Activated T-cell treated with anti-CD3 and anti-CD28 coated beads, Interleukin-2, amount 50 U/mL, for 72 hours (primary cell): ENCODE measurements at regions not wholly inside any gene's neighbourhood (a gene's known extent, or its start where the extent isn't known, plus 50 kb on each side); places are given as distances from the start of the nearest gene placed in this dataset.

Experiments used
- ATAC-seq, 2 donors: fragments of 150-1000 bp; cut with Tn5 transposase; replicated peaks in 1 of 2; 2 replicates each; pipeline ENCODE4 v1.10.0; 2021; ENCODE audit warnings: moderate library complexity in 2 of 2, mild to moderate bottlenecking in 1 of 2
- DNase-seq, 2 donors: peaks; one replicate each; pipeline ENCODE4 v3.0.0; 2021 to 2022; ENCODE audit warnings: mixed read lengths in 1 of 2
- H3K27ac Mint-ChIP-seq: one replicate; pipeline ENCODE4 v1.8.0; 2022; ENCODE audit warnings: mild to moderate bottlenecking, moderate library complexity, mixed read lengths
- H3K27me3 Mint-ChIP-seq: one replicate; pipeline ENCODE4 v1.8.0; 2022; ENCODE audit warnings: low read depth, mixed read lengths
- H3K36me3 Mint-ChIP-seq, 2 donors: one replicate each; pipeline ENCODE4 v1.8.0; 2022; ENCODE audit warnings: mixed read lengths in 2 of 2, mild to moderate bottlenecking in 1 of 2; ENCODE audit not compliant: insufficient read depth in 2 of 2
- H3K4me1 Mint-ChIP-seq: one replicate; pipeline ENCODE4 v1.8.0; 2022; ENCODE audit warnings: low read depth, mixed read lengths
- H3K4me3 Mint-ChIP-seq, 2 donors: one replicate each; pipeline ENCODE4 v1.8.0; 2022; ENCODE audit warnings: mild to moderate bottlenecking in 2 of 2, mixed read lengths in 2 of 2, moderate library complexity in 2 of 2
- H3K9me3 Mint-ChIP-seq, 2 donors: one replicate each; pipeline ENCODE4 v1.8.0; 2022; ENCODE audit warnings: mixed read lengths in 2 of 2

GRCh38 chr10:94279835-94280709, 82.7 kb downstream of the NOC3L start:
- H3K27ac Mint-ChIP-seq, result no peak overlapping the region
- H3K9me3 Mint-ChIP-seq, result no peaks in the 10 kb centered on the region
- ATAC-seq, result peak; percentile 62 to 80
- peaks cover 38% of the 10 kb centered on the region for H3K27me3 Mint-ChIP-seq
- H3K4me1 Mint-ChIP-seq, result peaks cover 5% of the 10 kb centered on the region
- no peaks in the 10 kb centered on the region for H3K36me3 Mint-ChIP-seq
- peak overlapping the region; percentile 3 to 6 for H3K4me3 Mint-ChIP-seq
- DNase-seq, result peak; percentile 57 to 68

- H3K9me3 Mint-ChIP-seq, result no peaks in the 10 kb centered on the region
- no peak for DNase-seq
- peaks cover 5% of the 10 kb centered on the region for H3K4me1 Mint-ChIP-seq
- peaks cover 48% of the 10 kb centered on the region for H3K27me3 Mint-ChIP-seq
- no peak overlapping the region for H3K4me3 Mint-ChIP-seq
- H3K36me3 Mint-ChIP-seq, result no peaks in the 10 kb centered on the region
- no peak for ATAC-seq
- no peak overlapping the region for H3K27ac Mint-ChIP-seq
These were observed 81.1 kb downstream of the NOC3L start for GRCh38 chr10:94281654-94282053.

GRCh38 chr10:94282369-94282768, 80.4 kb downstream of the NOC3L start:
- H3K27ac Mint-ChIP-seq, result no peak overlapping the region
- H3K4me3 Mint-ChIP-seq, result no peak overlapping the region
- no peak for ATAC-seq
- H3K4me1 Mint-ChIP-seq, result peaks cover 5% of the 10 kb centered on the region
- peaks cover 46% of the 10 kb centered on the region for H3K27me3 Mint-ChIP-seq
- H3K36me3 Mint-ChIP-seq, result no peaks in the 10 kb centered on the region
- H3K9me3 Mint-ChIP-seq, result no peaks in the 10 kb centered on the region
- DNase-seq, result no peak
